T-helper 17 cell (primary cell): ENCODE measurements at regions not wholly inside any gene's neighbourhood (a gene's known extent, or its start where the extent isn't known, plus 50 kb on each side); places are given as distances from the start of the nearest gene placed in this dataset.
"Not testable (repeated sequence)": the region's sequence is repeated elsewhere in the genome, so short reads cannot be mapped to it uniquely, and the experiment has no call there.

Experiments
- ATAC-seq: fragments of 150-1000 bp; cut with Tn5 transposase; 2 replicates; pipeline ENCODE4 v1.10.0; 2021; ENCODE audit warnings: mild to moderate bottlenecking, moderate library complexity
- DNase-seq, 3 donors: peaks; one replicate each; pipeline versions ENCODE4 v3.0.0 to v3.0.0-alpha.2; 2020 to 2021
- H3K9me3 ChIP-seq: one replicate; pipeline ENCODE4 v1.7.0; 2013; ENCODE audit warnings: low read length, mild to moderate bottlenecking; ENCODE audit not compliant: control insufficient read depth, poor library complexity, severe bottlenecking
- H3K27ac Mint-ChIP-seq: one replicate; pipeline ENCODE4 v1.8.0; 2022; ENCODE audit warnings: mild to moderate bottlenecking, moderate library complexity, mixed read lengths
- H3K27me3 Mint-ChIP-seq: one replicate; pipeline ENCODE4 v1.8.0; 2022; ENCODE audit warnings: mixed read lengths
- H3K36me3 Mint-ChIP-seq: one replicate; pipeline ENCODE4 v1.8.0; 2022; ENCODE audit warnings: low read depth, mixed read lengths
- H3K4me1 Mint-ChIP-seq: one replicate; pipeline ENCODE4 v1.8.0; 2022; ENCODE audit warnings: mild to moderate bottlenecking, mixed read lengths
- H3K4me3 Mint-ChIP-seq: one replicate; pipeline ENCODE4 v1.8.0; 2022; ENCODE audit warnings: mild to moderate bottlenecking, moderate library complexity, mixed read lengths

- Mint-ChIP-seq H3K4me1 (no peaks in the 10 kb centered on the region), H3K36me3 (no peaks in the 10 kb centered on the region), H3K27me3 (peaks cover 30% of the 10 kb centered on the region), H3K4me3 (no peak overlapping the region), H3K27ac (no peak overlapping the region)
- no peak for ATAC-seq
- H3K9me3 ChIP-seq = no peaks in the 10 kb centered on the region
- no peak for DNase-seq
Measured at GRCh38 chr7:37594602-37595001, 89.0 kb upstream of the GPR141 start.

- H3K4me3 Mint-ChIP-seq = no peak overlapping the region
- H3K36me3 Mint-ChIP-seq = no peaks in the 10 kb centered on the region
Measured at GRCh38 chr7:37598824-37599223, 84.7 kb upstream of the GPR141 start.

GRCh38 chr7:37601321-37601720 is 82.2 kb upstream of the GPR141 start:
- H3K36me3 Mint-ChIP-seq = no peaks in the 10 kb centered on the region
- no peak overlapping the region for H3K27ac Mint-ChIP-seq
- DNase-seq (no peak), ATAC-seq (no peak)
- H3K4me1 Mint-ChIP-seq = no peaks in the 10 kb centered on the region
- H3K9me3 ChIP-seq = no peaks in the 10 kb centered on the region
- H3K27me3 Mint-ChIP-seq = peaks cover 28% of the 10 kb centered on the region
- H3K4me3 Mint-ChIP-seq = no peak overlapping the region

More at GRCh38 chr7:37598824-37599223, 84.7 kb upstream of the GPR141 start:
- no peaks in the 10 kb centered on the region for H3K4me1 Mint-ChIP-seq
- H3K9me3 ChIP-seq = no peaks in the 10 kb centered on the region
- H3K27ac Mint-ChIP-seq = no peak overlapping the region
- no peak for DNase-seq
- ATAC-seq = no peak
- peaks cover 28% of the 10 kb centered on the region for H3K27me3 Mint-ChIP-seq

GRCh38 chr7:37604078-37604477 is 79.5 kb upstream of the GPR141 start:
- no peak overlapping the region for H3K27ac Mint-ChIP-seq
- no peak for ATAC-seq
- H3K9me3 ChIP-seq = no peaks in the 10 kb centered on the region
- DNase-seq = no peak
- peaks cover 18% of the 10 kb centered on the region for H3K27me3 Mint-ChIP-seq
- H3K4me3 Mint-ChIP-seq = no peak overlapping the region
- H3K36me3 Mint-ChIP-seq = no peaks in the 10 kb centered on the region
- H3K4me1 Mint-ChIP-seq = no peaks in the 10 kb centered on the region

- not testable (repeated sequence) for H3K9me3 ChIP-seq, H3K27me3 Mint-ChIP-seq, DNase-seq, H3K27ac Mint-ChIP-seq, H3K4me3 Mint-ChIP-seq, H3K36me3 Mint-ChIP-seq, ATAC-seq, H3K4me1 Mint-ChIP-seq
Measured at GRCh38 chr7:37617406-37617805, 66.2 kb upstream of the GPR141 start.

GRCh38 chr7:37633048-37633447 is 50.5 kb upstream of the GPR141 start:
- ATAC-seq = no peak
- H3K9me3 ChIP-seq = peaks cover 3% of the 10 kb centered on the region
- Mint-ChIP-seq H3K27me3 (no peaks in the 10 kb centered on the region), H3K36me3 (no peaks in the 10 kb centered on the region), H3K4me3 (no peak overlapping the region), H3K4me1 (no peaks in the 10 kb centered on the region), H3K27ac (no peak overlapping the region)
- no peak for DNase-seq
